Lung (tissue), 9 donors: ENCODE measurements at regions not wholly inside any gene's neighbourhood (a gene's known extent, or its start where the extent isn't known, plus 50 kb on each side); places are given as distances from the start of the nearest gene placed in this dataset.
"Not testable (repeated sequence)": the region's sequence is repeated elsewhere in the genome, so short reads cannot be mapped to it uniquely, and the experiment has no call there.

Experiments
- ATAC-seq: fragments of 200-7000 bp; cut with Tn5 transposase; one replicate; pipeline ENCODE4 v1.9.1; 2020; ENCODE audit warnings: moderate number of reproducible peaks; ENCODE audit not compliant: insufficient read depth, low FRiP score
- DNase-seq, 3 donors: peaks; one replicate each; pipeline ENCODE4 v3.0.0-alpha.2; 2013 to 2017
- H3K27ac ChIP-seq, 2 donors: one replicate each; pipeline ENCODE4 v1.5.1; 2013; ENCODE audit warnings: mild to moderate bottlenecking in 2 of 2, moderate library complexity in 2 of 2, control low read depth in 1 of 2, inconsistent platforms in 1 of 2, low read depth in 1 of 2, low read length in 1 of 2
- H3K27me3 ChIP-seq, 3 donors: one replicate each; pipeline ENCODE4 v1.5.1; 2013; ENCODE audit warnings: low read length in 2 of 3; ENCODE audit not compliant: control insufficient read depth in 3 of 3, insufficient read depth in 3 of 3
- H3K36me3 ChIP-seq, 4 donors: one replicate each; pipeline ENCODE4 v1.5.1; 2013; ENCODE audit warnings: low read length in 4 of 4, mild to moderate bottlenecking in 1 of 4, moderate library complexity in 1 of 4; ENCODE audit not compliant: control insufficient read depth in 4 of 4, insufficient read depth in 4 of 4
- H3K4me1 ChIP-seq, 5 donors: one replicate each; pipeline ENCODE4 v1.5.1; 2013; ENCODE audit warnings: low read length in 5 of 5, mild to moderate bottlenecking in 2 of 5, moderate library complexity in 1 of 5; ENCODE audit not compliant: control insufficient read depth in 5 of 5, insufficient read depth in 5 of 5
- H3K4me3 ChIP-seq: one replicate; pipeline ENCODE4 v1.5.1; 2013; ENCODE audit warnings: mild to moderate bottlenecking, control low read depth, moderate library complexity
- H3K9ac ChIP-seq, 2 donors: one replicate each; pipeline ENCODE4 v1.5.1; 2013; ENCODE audit warnings: low read length in 2 of 2, control low read depth in 1 of 2; ENCODE audit not compliant: insufficient read depth in 1 of 2
- H3K9me3 ChIP-seq, 4 donors: one replicate each; pipeline ENCODE4 v1.5.1; 2013; ENCODE audit warnings: low read length in 3 of 4, mild to moderate bottlenecking in 1 of 4, moderate library complexity in 1 of 4; ENCODE audit not compliant: control insufficient read depth in 4 of 4, insufficient read depth in 3 of 4
- WGBS, 2 donors: extraction: QIAGEN DNeasy Blood & Tissue Kit; methylation state at CpG; one replicate each; pipeline ENCODE4 v1.1.7; 2013; 5-methylcytosine and 5-hydroxymethylcytosine counted together
- donor health status: Bipolar disorder and iron deficiency.
- donor health status: healthy.
- donor health status: DM: yes; HTN: yes; CAD: no.

DNA sequence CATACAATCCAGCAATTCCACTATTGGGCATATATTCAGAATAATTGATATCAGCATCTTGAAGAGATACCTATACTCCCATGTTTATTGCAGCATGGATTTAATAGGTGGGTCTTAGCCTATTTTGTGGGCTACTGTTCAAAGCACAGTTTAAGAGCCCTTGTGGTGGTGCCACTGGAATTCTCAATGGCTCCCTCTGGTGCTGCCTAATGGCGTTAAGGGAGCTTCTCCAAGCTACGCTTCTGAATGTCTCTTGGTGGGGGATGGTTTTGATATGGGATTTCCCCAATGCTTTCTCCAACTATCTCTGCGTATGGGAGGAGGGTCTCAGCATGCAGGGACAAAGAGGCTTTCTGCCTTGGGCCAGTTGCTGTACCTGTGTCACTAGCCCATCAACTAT is 188.3 kb downstream of the ZFY start:
- not testable (repeated sequence) for H3K9me3 ChIP-seq, H3K36me3 ChIP-seq, H3K4me3 ChIP-seq, H3K4me1 ChIP-seq, H3K27ac ChIP-seq, H3K27me3 ChIP-seq, H3K9ac ChIP-seq, ATAC-seq, DNase-seq
- 72% methylated on average over 2 of the region's 3 CpGs; no CpG with 5 or more reads in 1 of the 2 donors for WGBS, 2 donors

DNA sequence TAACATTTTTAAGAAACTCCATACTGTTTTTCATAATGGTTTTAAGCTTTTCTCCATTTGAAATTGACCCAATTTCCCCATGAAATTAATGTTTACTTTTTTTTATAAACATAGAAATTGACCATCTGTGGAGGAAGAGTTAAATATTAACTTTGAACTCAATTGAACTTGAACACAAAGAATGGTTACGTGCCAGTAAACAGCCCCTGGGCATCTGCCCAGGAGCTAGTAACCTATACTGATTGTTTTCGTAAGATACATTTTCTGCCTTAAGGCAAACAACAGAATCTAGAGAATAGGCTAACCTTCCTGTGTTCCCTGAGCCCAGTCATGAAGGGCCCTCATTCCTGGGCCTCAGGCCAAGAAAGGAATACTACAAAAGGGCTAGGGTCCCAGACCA is 235.9 kb downstream of the ZFY start:
- not testable (repeated sequence) for H3K27me3 ChIP-seq, H3K9me3 ChIP-seq, H3K4me1 ChIP-seq, H3K27ac ChIP-seq, H3K4me3 ChIP-seq, H3K9ac ChIP-seq, H3K36me3 ChIP-seq, DNase-seq, ATAC-seq
- 70 to 77% methylated on average over 2 of the region's 2 CpGs for WGBS, 2 donors

DNA sequence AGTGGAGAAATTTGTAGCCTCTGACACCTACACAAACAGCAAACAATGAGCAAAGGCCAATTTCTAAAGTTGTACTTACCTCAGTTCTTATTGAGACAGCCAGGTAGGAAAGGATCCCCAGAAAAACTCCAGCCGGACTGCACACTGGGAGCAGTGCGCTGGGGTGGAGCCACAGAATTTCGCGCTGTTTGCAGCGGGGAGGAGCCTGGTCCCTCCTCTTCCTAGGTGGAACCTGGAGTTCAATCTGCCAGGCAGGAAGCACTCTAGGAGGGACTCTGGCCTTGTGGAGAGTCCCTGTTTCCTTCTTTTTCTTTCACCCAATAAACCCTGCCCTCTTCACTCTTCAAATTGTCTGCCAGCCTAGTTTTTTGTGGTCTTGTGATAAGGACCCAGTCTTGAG is 259.9 kb downstream of the ZFY start:
- not testable (repeated sequence) for DNase-seq, H3K9me3 ChIP-seq, H3K27ac ChIP-seq, H3K36me3 ChIP-seq, ATAC-seq, H3K9ac ChIP-seq, H3K4me1 ChIP-seq, H3K27me3 ChIP-seq, H3K4me3 ChIP-seq
- no CpG with 5 or more reads among the region's 5 CpGs for WGBS, 2 donors

DNA sequence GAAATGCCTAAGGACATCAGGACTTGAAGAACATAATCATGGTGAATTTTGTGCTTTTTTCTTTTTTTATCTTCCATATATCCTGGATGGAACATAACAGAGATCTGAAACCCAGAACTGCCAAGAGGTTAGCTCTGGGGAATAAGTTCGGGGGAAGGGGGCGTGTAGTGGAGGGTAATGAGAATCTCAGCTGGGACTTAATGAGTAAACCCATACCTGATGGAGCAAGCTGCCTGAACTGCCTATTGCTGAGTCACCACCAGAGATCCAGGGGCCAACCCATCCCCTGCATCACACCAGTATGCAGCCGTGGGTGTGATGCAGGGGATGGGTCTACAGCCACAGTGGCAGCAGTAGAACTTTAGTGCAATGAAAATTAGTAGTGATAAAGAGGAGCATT is 267.1 kb downstream of the ZFY start:
- H3K4me3 ChIP-seq, DNase-seq, H3K4me1 ChIP-seq, H3K9ac ChIP-seq, H3K36me3 ChIP-seq, ATAC-seq, H3K27ac ChIP-seq, H3K9me3 ChIP-seq, H3K27me3 ChIP-seq: not testable (repeated sequence)
- WGBS, 2 donors, result 88% methylated on average over 2 of the region's 3 CpGs; no CpG with 5 or more reads in 1 of the 2 donors

DNA sequence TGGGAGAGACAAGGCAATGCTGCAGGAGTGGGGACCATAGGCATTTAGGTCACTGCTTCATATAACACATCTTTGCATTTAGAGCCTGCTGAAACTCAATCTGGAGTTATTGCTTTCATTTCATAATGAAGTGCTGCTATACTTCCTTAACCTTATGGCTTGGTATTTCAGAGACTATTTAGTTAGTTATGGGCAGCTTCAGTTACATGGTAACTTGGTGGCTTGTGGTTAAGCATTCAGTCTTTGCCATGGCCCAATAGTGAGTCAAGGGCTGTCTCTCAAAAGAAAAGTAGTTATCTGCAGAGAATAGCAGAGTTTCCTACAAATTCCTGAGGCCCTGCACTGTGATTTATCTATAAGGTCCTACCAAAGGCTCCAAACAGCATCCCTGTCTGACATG is 271.6 kb downstream of the ZFY start:
- H3K36me3 ChIP-seq, H3K9me3 ChIP-seq, ATAC-seq, H3K27me3 ChIP-seq, H3K9ac ChIP-seq, DNase-seq, H3K4me1 ChIP-seq, H3K4me3 ChIP-seq, H3K27ac ChIP-seq: not testable (repeated sequence)

DNA sequence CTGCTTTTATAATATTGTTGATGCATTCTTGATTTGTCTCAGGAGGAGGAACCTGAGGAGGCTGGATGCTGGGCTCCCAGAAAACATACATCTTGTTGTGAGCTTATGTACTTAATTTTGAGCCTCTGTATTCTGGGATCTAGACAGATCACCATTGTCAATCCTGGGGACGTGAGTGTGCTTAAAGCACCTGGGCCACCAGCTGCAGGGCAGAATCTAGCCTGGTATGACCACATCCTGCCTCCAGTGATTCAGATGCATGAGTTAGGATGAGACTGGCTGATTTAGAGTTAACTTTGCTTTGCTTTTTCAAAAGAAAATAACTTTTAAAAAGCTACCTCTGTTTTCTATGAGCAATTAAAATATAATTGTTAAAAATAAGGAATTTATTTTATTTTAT is 278.0 kb downstream of the ZFY start:
- H3K4me1 ChIP-seq, ATAC-seq, H3K27me3 ChIP-seq, H3K36me3 ChIP-seq, DNase-seq, H3K9ac ChIP-seq, H3K9me3 ChIP-seq, H3K4me3 ChIP-seq, H3K27ac ChIP-seq: not testable (repeated sequence)
- WGBS, 2 donors, result 25% methylated on average over 1 of the region's 1 CpG; no CpG with 5 or more reads in 1 of the 2 donors

DNA sequence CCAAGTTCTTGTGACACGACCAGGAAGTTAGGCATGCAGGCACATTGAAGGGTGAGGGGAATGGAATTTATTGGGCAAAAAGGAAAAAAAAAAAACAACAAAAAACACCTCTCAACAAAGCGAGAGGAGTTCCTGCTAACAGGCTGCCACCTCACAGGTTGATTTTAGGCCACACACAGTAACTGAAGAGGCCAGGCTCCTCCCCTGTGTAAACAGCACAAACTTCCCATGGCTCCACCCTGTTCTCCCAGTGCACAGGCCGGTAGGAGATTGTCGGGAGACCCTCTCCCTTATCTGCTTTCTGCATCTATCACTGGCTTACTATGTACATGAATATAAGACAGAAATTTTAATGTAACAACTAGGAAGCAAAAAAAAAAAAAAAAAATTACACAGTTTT is 283.0 kb downstream of the ZFY start:
- not testable (repeated sequence) for ATAC-seq, H3K4me1 ChIP-seq, H3K27ac ChIP-seq, DNase-seq, H3K9ac ChIP-seq, H3K27me3 ChIP-seq, H3K36me3 ChIP-seq, H3K9me3 ChIP-seq, H3K4me3 ChIP-seq
- 74% methylated on average over 3 of the region's 4 CpGs; no CpG with 5 or more reads in 1 of the 2 donors for WGBS, 2 donors

DNA sequence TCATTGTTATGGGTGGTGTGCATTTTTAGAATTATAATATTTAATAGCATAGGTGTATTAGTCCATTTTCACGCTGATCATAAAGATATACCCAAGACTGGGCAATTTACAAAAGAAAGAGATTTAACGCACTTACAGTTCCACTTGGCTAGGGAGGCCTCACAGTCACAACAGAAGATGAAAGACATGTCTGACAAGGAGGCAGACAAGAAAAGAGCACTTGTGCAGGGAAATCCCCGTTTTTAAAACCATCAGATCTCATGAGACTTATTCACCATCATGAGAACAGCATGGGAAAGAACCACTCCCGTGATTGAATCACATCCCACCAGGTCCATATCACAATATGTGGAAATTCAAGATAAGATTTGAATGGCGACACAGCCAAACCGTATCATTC is 283.4 kb downstream of the ZFY start:
- H3K27ac ChIP-seq, H3K4me3 ChIP-seq, H3K9me3 ChIP-seq, H3K27me3 ChIP-seq, H3K36me3 ChIP-seq, DNase-seq, H3K4me1 ChIP-seq, H3K9ac ChIP-seq, ATAC-seq: not testable (repeated sequence)
- 87 to 96% methylated on average over 2 to 5 of the region's 6 CpGs for WGBS, 2 donors

DNA sequence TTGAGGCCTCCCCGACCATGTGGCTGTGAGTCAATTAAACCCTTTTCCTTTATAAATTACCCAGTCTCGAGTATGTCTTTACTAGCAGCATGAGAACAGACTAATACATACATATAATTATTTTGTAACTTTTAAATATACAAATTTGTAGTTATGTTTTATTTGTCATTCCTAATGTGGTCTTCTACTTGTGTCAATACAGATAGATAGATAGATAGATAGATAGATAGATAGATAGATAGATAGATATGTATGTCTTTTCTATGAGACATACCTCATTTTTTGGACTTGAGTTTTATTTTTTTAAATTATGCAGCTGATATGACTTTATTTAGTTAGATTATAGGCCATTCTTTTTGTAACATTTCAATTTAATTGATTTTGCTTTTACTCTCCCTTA is 316.0 kb upstream of the TGIF2LY start:
- not testable (repeated sequence) for H3K27me3 ChIP-seq, H3K27ac ChIP-seq, H3K36me3 ChIP-seq, H3K4me3 ChIP-seq, H3K4me1 ChIP-seq, ATAC-seq, H3K9me3 ChIP-seq, DNase-seq, H3K9ac ChIP-seq
- 77% methylated on average over 2 of the region's 2 CpGs; no CpG with 5 or more reads in 1 of the 2 donors for WGBS, 2 donors
